KBM-7 (cell line): ENCODE measurements at regions not wholly inside any gene's neighbourhood (a gene's known extent, or its start where the extent isn't known, plus 50 kb on each side); places are given as distances from the start of the nearest gene placed in this dataset.

Experiments
- DNase-seq: peaks from one replicate; pipeline ENCODE4 v3.0.0-alpha.2; 2015
- in situ Hi-C: fragments of 300-500 bp; cut with MboI; formaldehyde crosslinking; loops from 2 replicates; pipeline ENCODE4 v1.14.3; 2020; ENCODE audit warnings: low sequenced_read_pairs, low pct_unique_long_range_greater_than_20kb, mixed read lengths

GRCh38 chr2:164126960-164127660 lies 391.3 kb upstream of the FIGN start:
- in situ Hi-C loops: no loop called here

GRCh38 chr2:164115806-164116205 lies 380.0 kb upstream of the FIGN start:
- no peak for DNase-seq
- in situ Hi-C loops: no loop called here

More at GRCh38 chr2:164126960-164127660, 391.3 kb upstream of the FIGN start:
- no peak for DNase-seq

GRCh38 chr2:164114937-164115336 lies 379.1 kb upstream of the FIGN start:
- in situ Hi-C loops: no loop called here
- no peak for DNase-seq

- DNase-seq: no peak
- in situ Hi-C loops: no loop called here
These were observed 376.3 kb upstream of the FIGN start for GRCh38 chr2:164112105-164112504.

- in situ Hi-C loops: no loop called here
- no peak for DNase-seq
These were observed 374.7 kb upstream of the FIGN start for GRCh38 chr2:164110515-164110914.

GRCh38 chr2:164109006-164109405 lies 373.2 kb upstream of the FIGN start:
- in situ Hi-C loops: no loop called here
- no peak for DNase-seq

GRCh38 chr2:164103271-164103670 lies 367.5 kb upstream of the FIGN start:
- DNase-seq: no peak
- in situ Hi-C loops: no loop called here

GRCh38 chr2:164102366-164102765 lies 366.6 kb upstream of the FIGN start:
- in situ Hi-C loops: no loop called here
- DNase-seq: no peak

GRCh38 chr2:164091673-164092072 lies 355.9 kb upstream of the FIGN start:
- DNase-seq: no peak
- in situ Hi-C loops: no loop called here

GRCh38 chr2:164090533-164090932 lies 354.7 kb upstream of the FIGN start:
- no peak for DNase-seq
- in situ Hi-C loops: no loop called here

- in situ Hi-C loops: no loop called here
These were observed 348.3 kb upstream of the FIGN start for GRCh38 chr2:164084066-164084465.

GRCh38 chr2:164080486-164080885 lies 344.7 kb upstream of the FIGN start:
- in situ Hi-C loops: no loop called here
- DNase-seq: no peak

More at GRCh38 chr2:164084066-164084465, 348.3 kb upstream of the FIGN start:
- no peak for DNase-seq

- DNase-seq: no peak
- in situ Hi-C loops: no loop called here
These were observed 343.4 kb upstream of the FIGN start for GRCh38 chr2:164079258-164079657.

GRCh38 chr2:164078421-164078820 lies 342.6 kb upstream of the FIGN start:
- in situ Hi-C loops: no loop called here
- DNase-seq: no peak

- in situ Hi-C loops: loop anchor here (25.0 kb wide), 1 partner anchor 886 kb away; no protein-coding TSS in a partner anchor
- DNase-seq: no peak
These were observed 337.6 kb upstream of the FIGN start for GRCh38 chr2:164073101-164074074.

- DNase-seq: no peak
- in situ Hi-C loops: loop anchor here (25.0 kb wide), 1 partner anchor 882 kb away; no protein-coding TSS in a partner anchor
These were observed 333.7 kb upstream of the FIGN start for GRCh38 chr2:164069540-164069939.

- no peak for DNase-seq
- in situ Hi-C loops: loop anchor here (25.0 kb wide), 1 partner anchor 881 kb away; no protein-coding TSS in a partner anchor
These were observed 332.3 kb upstream of the FIGN start for GRCh38 chr2:164068063-164068462.

- DNase-seq: no peak
- in situ Hi-C loops: loop anchor here (25.0 kb wide), 1 partner anchor 879 kb away; no protein-coding TSS in a partner anchor
These were observed 330.3 kb upstream of the FIGN start for GRCh38 chr2:164066095-164066494.

- no peak for DNase-seq
- in situ Hi-C loops: loop anchor here (25.0 kb wide), 1 partner anchor 878 kb away; no protein-coding TSS in a partner anchor
These were observed 329.2 kb upstream of the FIGN start for GRCh38 chr2:164065038-164065437.
